Nephron progenitor cell (in vitro differentiated cells): ENCODE measurements at regions not wholly inside any gene's neighbourhood (a gene's known extent, or its start where the extent isn't known, plus 50 kb on each side); places are given as distances from the start of the nearest gene placed in this dataset.

ENCODE experiments used
- DNase-seq: peaks from one replicate; pipeline ENCODE4 v3.0.0; 2021
- H3K27ac Mint-ChIP-seq: 2 replicates; pipeline ENCODE4 v1.8.0; 2021; ENCODE audit warnings: mild to moderate bottlenecking, moderate library complexity, mixed read lengths
- H3K27me3 Mint-ChIP-seq: 2 replicates; pipeline ENCODE4 v1.8.0; 2021; ENCODE audit warnings: mild to moderate bottlenecking, low read depth, mixed read lengths; ENCODE audit not compliant: poor library complexity
- H3K36me3 Mint-ChIP-seq: 2 replicates; pipeline ENCODE4 v1.8.0; 2021; ENCODE audit warnings: low read depth, mixed read lengths
- H3K4me1 Mint-ChIP-seq: 2 replicates; pipeline ENCODE4 v1.8.0; 2021; ENCODE audit warnings: mixed read lengths
- H3K4me3 Mint-ChIP-seq: 2 replicates; pipeline ENCODE4 v1.8.0; 2021; ENCODE audit warnings: mild to moderate bottlenecking, moderate library complexity, mixed read lengths
- H3K9me3 Mint-ChIP-seq: 2 replicates; pipeline ENCODE4 v1.8.0; 2021; ENCODE audit warnings: mild to moderate bottlenecking, moderate library complexity, mixed read lengths
- CTCF ChIP-seq: fragments of 200-600 bp; sonication (generic); IDR thresholded peaks from 2 replicates; pipeline ENCODE4 v1.5.0; 2021; ENCODE audit warnings: antibody characterized with exemption

DNA sequence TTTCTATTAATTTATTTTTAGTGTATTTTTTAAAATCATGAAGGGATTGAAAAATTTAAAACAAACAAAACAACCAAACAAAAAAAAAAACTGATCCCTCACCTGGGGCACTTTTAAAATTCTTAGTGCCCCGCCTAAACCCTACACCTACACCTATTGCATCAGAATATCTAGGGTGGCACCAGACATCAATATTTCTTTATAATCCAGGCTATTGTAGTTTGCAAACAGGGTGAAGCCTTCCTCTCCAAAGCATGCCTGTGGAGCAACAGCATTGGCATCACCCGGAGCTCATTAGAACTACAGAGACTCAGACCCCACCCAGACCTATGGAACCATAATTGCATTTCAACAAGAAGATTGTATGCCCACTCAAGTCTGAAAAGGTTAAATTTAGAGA, 54.9 kb upstream of the ACP3 start:
- Mint-ChIP-seq H3K27ac (no peak overlapping the region), H3K9me3 (peaks cover 1% of the 10 kb centered on the region), H3K4me1 (no peaks in the 10 kb centered on the region), H3K36me3 (no peaks in the 10 kb centered on the region), H3K27me3 (no peaks in the 10 kb centered on the region), H3K4me3 (no peak overlapping the region)
- DNase-seq = no peak
- no peak for TF ChIP-seq CTCF

DNA sequence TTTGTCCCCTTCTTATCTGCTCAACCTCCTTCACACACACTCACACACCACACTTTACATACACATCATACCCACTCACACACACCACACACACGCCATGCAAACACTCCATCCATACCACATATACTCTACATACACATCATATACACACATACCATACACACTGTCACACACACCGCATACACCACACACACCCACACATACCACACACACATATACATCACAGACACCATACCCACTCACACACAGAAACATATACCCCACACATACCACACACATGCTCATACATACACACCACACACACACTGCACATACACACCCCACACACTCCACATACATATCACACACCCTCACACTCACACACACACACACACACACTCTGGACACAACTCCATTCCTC, 54.3 kb upstream of the ACP3 start:
- no peak for DNase-seq
- peaks cover 4% of the 10 kb centered on the region for H3K9me3 Mint-ChIP-seq
- H3K27me3 Mint-ChIP-seq = no peaks in the 10 kb centered on the region
- H3K36me3 Mint-ChIP-seq = no peaks in the 10 kb centered on the region
- no peak for TF ChIP-seq CTCF
- H3K4me3 Mint-ChIP-seq = no peak overlapping the region
- H3K27ac Mint-ChIP-seq = no peak overlapping the region
- no peaks in the 10 kb centered on the region for H3K4me1 Mint-ChIP-seq

DNA sequence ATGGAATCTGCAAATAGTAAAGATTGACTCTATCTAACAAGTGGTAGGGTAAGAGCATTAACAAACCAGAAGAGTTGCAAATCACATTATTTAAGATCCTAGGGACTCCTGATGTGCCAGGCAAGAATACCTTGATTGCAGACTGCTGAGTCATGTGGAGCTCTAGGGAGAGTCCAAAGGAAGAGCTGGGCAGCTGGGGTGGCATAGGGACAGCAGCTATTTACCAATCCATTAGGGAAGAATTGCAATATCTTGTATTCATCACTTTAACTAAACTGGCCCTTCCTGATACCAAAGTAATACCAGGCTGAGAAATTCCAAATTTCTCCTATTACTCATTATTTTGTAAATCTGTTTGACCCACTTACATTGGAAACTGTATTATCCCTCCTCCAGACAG, 52.2 kb upstream of the ACP3 start:
- Mint-ChIP-seq H3K27me3 (no peaks in the 10 kb centered on the region), H3K9me3 (peaks cover 13% of the 10 kb centered on the region), H3K36me3 (no peaks in the 10 kb centered on the region), H3K4me1 (no peaks in the 10 kb centered on the region), H3K4me3 (no peak overlapping the region), H3K27ac (no peak overlapping the region)
- no peak for DNase-seq
- no peak for TF ChIP-seq CTCF

GRCh38 chr3:132265488-132265887, 51.7 kb upstream of the ACP3 start:
- Mint-ChIP-seq H3K27me3 (peaks cover 2% of the 10 kb centered on the region), H3K27ac (no peak overlapping the region), H3K36me3 (no peaks in the 10 kb centered on the region), H3K4me3 (no peak overlapping the region), H3K4me1 (no peaks in the 10 kb centered on the region), H3K9me3 (peaks cover 13% of the 10 kb centered on the region)
- DNase-seq = no peak
- TF ChIP-seq CTCF = no peak

DNA sequence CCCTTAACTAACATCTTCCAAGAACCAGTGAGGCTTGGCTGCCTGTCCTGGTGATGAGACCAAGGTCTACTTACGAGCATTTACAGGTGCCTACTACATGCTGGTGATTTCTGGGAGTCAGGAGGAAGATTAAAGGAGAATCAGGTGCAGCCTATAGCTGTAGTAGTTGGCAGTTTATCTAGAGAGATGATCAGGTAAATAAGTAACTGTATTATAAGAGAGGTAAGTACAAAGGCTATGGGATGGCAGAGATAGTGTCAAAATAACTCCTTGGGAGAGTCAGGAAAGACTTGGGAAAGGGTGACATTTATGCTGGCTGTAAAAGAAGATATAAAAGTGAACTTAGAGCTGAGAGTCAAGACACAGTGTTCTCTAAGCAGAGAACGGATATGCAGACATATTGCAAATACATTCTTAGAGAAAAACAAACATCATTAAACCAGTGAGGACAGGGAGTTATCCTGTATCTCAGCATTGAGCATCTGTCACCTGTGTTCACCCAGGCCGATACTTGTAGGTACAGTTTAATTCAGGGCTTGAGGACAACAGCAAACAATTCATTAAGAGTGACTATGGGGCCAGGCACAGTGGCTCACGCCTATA, 49.7 kb upstream of the ACP3 start:
- DNase-seq = no peak
- H3K27me3 Mint-ChIP-seq = peaks cover 4% of the 10 kb centered on the region
- H3K27ac Mint-ChIP-seq = no peak overlapping the region
- TF ChIP-seq CTCF = no peak
- no peaks in the 10 kb centered on the region for H3K36me3 Mint-ChIP-seq
- H3K4me3 Mint-ChIP-seq = no peak overlapping the region
- H3K4me1 Mint-ChIP-seq = peaks cover under 1% of the 10 kb centered on the region
- H3K9me3 Mint-ChIP-seq = peaks cover 13% of the 10 kb centered on the region
